GM13976 (cell line): ENCODE measurements at regions not wholly inside any gene's neighbourhood (a gene's known extent, or its start where the extent isn't known, plus 50 kb on each side); places are given as distances from the start of the nearest gene placed in this dataset.

Experiments used
- DNase-seq: peaks from one replicate; pipeline ENCODE4 v3.0.0; 2012; ENCODE audit warnings: low spot score
- CTCF ChIP-seq: IDR thresholded peaks from 2 replicates; pipeline ENCODE4 v1.5.1; 2012; ENCODE audit warnings: borderline replicate concordance, mild to moderate bottlenecking; ENCODE audit not compliant: insufficient read depth; ENCODE audit errors: extremely low read depth, missing control alignments, control extremely low read depth
- in situ Hi-C: fragments of 300-500 bp; cut with MboI; formaldehyde crosslinking; loops from one replicate; pipeline ENCODE4 v1.12.0; 2022; ENCODE audit warnings: low sequenced_read_pairs, mixed read lengths, inconsistent platforms; ENCODE audit not compliant: unreplicated experiment

- no peak for DNase-seq
- in situ Hi-C loops = no loop called here
- no peak for TF ChIP-seq CTCF
These were observed 381.4 kb downstream of the ETNK1 start for GRCh38 chr12:23006413-23006812.

- no peak for TF ChIP-seq CTCF
- in situ Hi-C loops = no loop called here
- no peak for DNase-seq
These were observed 383.7 kb downstream of the ETNK1 start for GRCh38 chr12:23008623-23009022.

- no peak for DNase-seq
- TF ChIP-seq CTCF = no peak
- in situ Hi-C loops = no loop called here
These were observed 389.8 kb downstream of the ETNK1 start for GRCh38 chr12:23014749-23015148.

DNA sequence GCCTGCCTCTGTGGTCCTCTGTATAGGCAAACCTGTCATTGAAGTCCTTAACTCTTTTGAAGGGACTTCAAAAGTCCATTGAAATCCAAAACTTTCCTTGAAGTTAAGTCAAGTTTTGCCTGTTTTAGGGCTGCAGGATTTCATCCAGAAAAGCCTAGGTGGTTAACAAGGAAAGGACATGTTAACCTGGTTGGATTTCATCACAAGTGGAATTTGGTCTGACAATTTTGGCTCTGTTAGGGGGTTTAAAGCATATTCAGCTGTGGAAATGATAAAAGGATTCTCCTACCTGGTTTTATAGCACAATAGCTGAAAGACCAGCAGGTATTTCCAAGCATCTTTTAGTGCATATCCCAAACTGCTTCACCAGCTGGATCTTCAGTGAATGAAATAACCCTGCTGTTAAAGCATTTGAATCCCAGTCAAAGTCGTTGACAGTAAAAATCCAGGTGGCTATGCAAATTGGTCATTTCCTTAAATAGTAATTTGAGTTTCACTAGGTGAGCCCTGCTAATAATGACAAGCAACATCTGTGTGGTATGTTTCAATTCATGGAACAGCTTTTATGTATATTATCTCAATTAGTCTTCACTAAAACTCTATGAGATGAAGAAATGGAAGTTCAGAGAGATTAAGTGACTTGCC, 400.5 kb downstream of the ETNK1 start:
- no peak for TF ChIP-seq CTCF
- in situ Hi-C loops = no loop called here
- no peak for DNase-seq

DNA sequence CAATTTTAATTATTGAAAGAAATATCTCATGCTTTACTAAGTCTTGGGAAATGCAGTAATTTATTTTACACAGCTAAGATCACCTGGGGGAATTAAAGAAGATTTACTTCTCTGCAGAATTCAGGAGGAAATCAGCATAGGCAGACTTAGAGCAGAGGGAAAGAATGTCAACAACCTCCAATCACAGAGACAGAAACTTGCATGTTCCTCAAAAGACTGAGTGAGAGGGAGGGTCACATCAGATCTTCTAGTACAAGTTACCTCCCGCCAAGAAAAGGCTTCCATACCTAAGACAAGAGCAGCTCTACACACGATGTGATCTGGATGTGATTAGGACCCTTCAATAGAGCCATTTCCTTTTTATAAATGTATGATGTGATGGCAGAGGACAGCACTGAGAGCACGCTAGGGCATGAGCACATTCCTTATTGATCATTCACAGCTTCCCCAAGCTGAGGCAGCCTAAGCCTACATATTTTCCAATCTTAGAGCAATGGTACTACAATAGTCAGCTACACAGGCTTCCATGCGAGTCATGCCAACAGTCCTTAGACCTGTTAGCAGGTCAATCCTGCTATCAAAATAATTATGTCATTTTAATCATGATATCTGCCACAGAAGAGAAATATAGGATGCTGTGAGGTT, 403.3 kb downstream of the ETNK1 start:
- DNase-seq = no peak
- in situ Hi-C loops = no loop called here
- no peak for TF ChIP-seq CTCF

DNA sequence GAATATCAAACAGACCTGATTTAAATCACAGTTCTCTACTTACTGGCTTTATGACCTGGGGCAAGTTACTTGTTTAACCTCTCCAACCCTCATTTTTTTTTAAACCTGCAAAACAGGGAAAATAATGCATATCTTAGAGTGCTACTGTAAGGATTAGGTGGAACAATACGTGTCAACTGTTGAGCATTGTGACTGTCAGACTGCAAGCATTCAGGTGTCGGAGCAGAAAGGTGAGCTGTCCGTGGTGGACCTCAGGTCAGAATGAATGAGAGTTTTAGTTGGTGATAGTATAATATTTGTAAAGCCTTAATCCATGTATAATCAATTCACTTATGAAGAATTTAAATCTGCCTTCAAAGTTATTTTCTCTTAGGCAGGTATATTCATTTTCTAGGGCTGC, 404.2 kb downstream of the ETNK1 start:
- TF ChIP-seq CTCF = no peak
- no peak for DNase-seq
- in situ Hi-C loops = no loop called here
